ENCODE measurements at regions not wholly inside any gene's neighbourhood (a gene's known extent, or its start where the extent isn't known, plus 50 kb on each side); places are given as distances from the start of the nearest gene placed in this dataset.

- H3K4me1 ChIP-seq (ENCODE audit: control insufficient read depth in 2 of 2, insufficient read depth in 2 of 2, low read length in 2 of 2) = no peaks in the 10 kb centered on the region
- TF ChIP-seq EZH2 (IDR thresholded peaks at IDR 0.05; ENCODE audit: borderline replicate concordance, insufficient read depth, low read depth, low read length, poor library complexity, severe bottlenecking) (no peak), CTCF (IDR thresholded peaks at IDR 0.05) (no peak)
- DNase-seq (no peak), ATAC-seq (ENCODE audit: low read depth) (no peak)
- no peak overlapping the region for H3K27ac ChIP-seq (ENCODE audit: low read length in 2 of 2)
- no peaks in the 10 kb centered on the region for H3K9me3 ChIP-seq (ENCODE audit: control extremely low read depth in 1 of 3, control insufficient read depth in 2 of 3, insufficient read depth in 1 of 3, low read length in 2 of 3)
- H4K20me1 ChIP-seq (ENCODE audit: control insufficient read depth, insufficient read depth, low read length, poor library complexity, severe bottlenecking) = no peaks in the 10 kb centered on the region
- POLR2A ChIA-PET = no interaction called here
- H3K9me3 Mint-ChIP-seq (ENCODE audit: insufficient read depth) = no peaks in the 10 kb centered on the region
- no peak overlapping the region for H3K27ac Mint-ChIP-seq
- no peaks in the 10 kb centered on the region for H3K27me3 ChIP-seq (replicated peaks in 1 of 4; ENCODE audit: control extremely low read depth in 1 of 4, control insufficient read depth in 3 of 4, insufficient read depth in 4 of 4, low read length in 3 of 4)
- H3K4me3 Mint-ChIP-seq = no peak overlapping the region
- H3K9ac ChIP-seq (ENCODE audit: low read length) = no peak overlapping the region
- H3K36me3 ChIP-seq (replicated peaks in 1 of 2; ENCODE audit: control extremely low read depth in 1 of 2, control insufficient read depth in 1 of 2, extremely low read depth in 1 of 2, insufficient read depth in 2 of 2, low read length in 1 of 2) = no peaks in the 10 kb centered on the region
- H3K4me1 Mint-ChIP-seq = no peaks in the 10 kb centered on the region
- no peaks in the 10 kb centered on the region for H3K79me2 ChIP-seq (ENCODE audit: control insufficient read depth, insufficient read depth, low read length)
- H3K4me2 ChIP-seq (replicated peaks; ENCODE audit: low read depth, low read length, poor library complexity, severe bottlenecking) = no peak overlapping the region
- no CpG with 5 or more reads among the region's 1 CpG for WGBS (ENCODE audit: insufficient coverage)
- CTCF ChIA-PET = no interaction called here
- no peak overlapping the region for H2AFZ ChIP-seq (ENCODE audit: insufficient read depth, low read depth, low read length, poor library complexity, severe bottlenecking)
- intact Hi-C loops (cut with micrococcal nuclease) = no loop called here
- no peak overlapping the region for H3K4me3 ChIP-seq (ENCODE audit: control extremely low read depth in 1 of 5, extremely low read depth in 1 of 5, insufficient read depth in 1 of 5, low read depth in 2 of 5, low read length in 4 of 5)
- peaks cover 7% of the 10 kb centered on the region for H3K27me3 Mint-ChIP-seq
Measured at GRCh38 chr13:47085346-47085745, 188.5 kb upstream of the HTR2A start.

GRCh38 chr13:47081850-47082249 lies 185.0 kb upstream of the HTR2A start:
- Histone ChIP-seq H3K27me3 (replicated peaks in 1 of 4; ENCODE audit: control extremely low read depth in 1 of 4, control insufficient read depth in 3 of 4, insufficient read depth in 4 of 4, low read length in 3 of 4) (no peaks in the 10 kb centered on the region), H3K79me2 (ENCODE audit: control insufficient read depth, insufficient read depth, low read length) (no peaks in the 10 kb centered on the region), H3K4me1 (ENCODE audit: control insufficient read depth in 2 of 2, insufficient read depth in 2 of 2, low read length in 2 of 2) (no peaks in the 10 kb centered on the region), H3K9me3 (ENCODE audit: control extremely low read depth in 1 of 3, control insufficient read depth in 2 of 3, insufficient read depth in 1 of 3, low read length in 2 of 3) (no peaks in the 10 kb centered on the region), H4K20me1 (ENCODE audit: control insufficient read depth, insufficient read depth, low read length, poor library complexity, severe bottlenecking) (no peaks in the 10 kb centered on the region), H3K9ac (ENCODE audit: low read length) (no peak overlapping the region), H3K4me2 (replicated peaks; ENCODE audit: low read depth, low read length, poor library complexity, severe bottlenecking) (no peak overlapping the region), H2AFZ (ENCODE audit: insufficient read depth, low read depth, low read length, poor library complexity, severe bottlenecking) (no peak overlapping the region), H3K36me3 (replicated peaks in 1 of 2; ENCODE audit: control extremely low read depth in 1 of 2, control insufficient read depth in 1 of 2, extremely low read depth in 1 of 2, insufficient read depth in 2 of 2, low read length in 1 of 2) (no peaks in the 10 kb centered on the region), H3K27ac (ENCODE audit: low read length in 2 of 2) (no peak overlapping the region), H3K4me3 (ENCODE audit: control extremely low read depth in 1 of 5, extremely low read depth in 1 of 5, insufficient read depth in 1 of 5, low read depth in 2 of 5, low read length in 4 of 5) (no peak overlapping the region)
- H3K9me3 Mint-ChIP-seq (ENCODE audit: insufficient read depth) = no peaks in the 10 kb centered on the region
- intact Hi-C loops (cut with micrococcal nuclease) = no loop called here
- TF ChIP-seq CTCF (IDR thresholded peaks at IDR 0.05) (no peak), EZH2 (IDR thresholded peaks at IDR 0.05; ENCODE audit: borderline replicate concordance, insufficient read depth, low read depth, low read length, poor library complexity, severe bottlenecking) (no peak)
- H3K4me3 Mint-ChIP-seq = no peak overlapping the region
- H3K27me3 Mint-ChIP-seq = peaks cover 3% of the 10 kb centered on the region
- ChIA-PET POLR2A (no interaction called here), CTCF (no interaction called here)
- no peaks in the 10 kb centered on the region for H3K4me1 Mint-ChIP-seq
- WGBS (ENCODE audit: insufficient coverage) = no CpG with 5 or more reads among the region's 1 CpG
- ATAC-seq (ENCODE audit: low read depth) (no peak), DNase-seq (no peak)
- no peak overlapping the region for H3K27ac Mint-ChIP-seq

Data from B cell (primary cell).